ENCODE measurements at regions not wholly inside any gene's neighbourhood (a gene's known extent, or its start where the extent isn't known, plus 50 kb on each side); places are given as distances from the start of the nearest gene placed in this dataset.

GRCh38 chr11:116697639-116698038 lies 75.1 kb downstream of the BUD13 start:
- no peak for TF ChIP-seq CTCF (IDR thresholded peaks at IDR 0.05)
- no peak for TF ChIP-seq POLR2A (IDR thresholded peaks at IDR 0.05)
